Smooth muscle cell (in vitro differentiated cells): ENCODE measurements at regions not wholly inside any gene's neighbourhood (a gene's known extent, or its start where the extent isn't known, plus 50 kb on each side); places are given as distances from the start of the nearest gene placed in this dataset.

Source experiments
- DNase-seq: peaks from one replicate; lab custom pipeline; 2025; ENCODE audit not compliant: unreplicated experiment; lab: John Stamatoyannopoulos, UW
- H2AFZ ChIP-seq: fragments of 200-600 bp; sonication (generic); 2 replicates; pipeline ENCODE4 v1.6.0; 2016; ENCODE audit warnings: antibody characterized with exemption, low read depth, mild to moderate bottlenecking
- H3F3A ChIP-seq: fragments of 200-600 bp; sonication (generic); 2 replicates; pipeline ENCODE4 v1.6.0; 2017; ENCODE audit warnings: antibody characterized with exemption, low read depth
- H3K27ac ChIP-seq: fragments of 200-600 bp; sonication (generic); 2 replicates; pipeline ENCODE4 v1.5.1; 2016; ENCODE audit warnings: low read depth, mild to moderate bottlenecking
- H3K27me3 ChIP-seq: fragments of 200-600 bp; sonication (generic); 2 replicates; pipeline ENCODE4 v1.6.1; 2016; ENCODE audit warnings: low read depth, mild to moderate bottlenecking
- H3K36me3 ChIP-seq: fragments of 200-600 bp; sonication (generic); 2 replicates; pipeline ENCODE4 v1.5.1; 2016; ENCODE audit warnings: low read depth
- H3K4me1 ChIP-seq: fragments of 200-600 bp; sonication (generic); 2 replicates; pipeline ENCODE4 v1.5.1; 2016; ENCODE audit warnings: low read depth
- H3K4me2 ChIP-seq: fragments of 200-600 bp; sonication (generic); 2 replicates; pipeline ENCODE4 v1.6.0; 2016; ENCODE audit warnings: mild to moderate bottlenecking
- H3K4me3 ChIP-seq: fragments of 200-600 bp; sonication (generic); 2 replicates; pipeline ENCODE4 v1.5.1; 2016; ENCODE audit warnings: mild to moderate bottlenecking
- H3K79me2 ChIP-seq: fragments of 200-600 bp; sonication (generic); 2 replicates; pipeline ENCODE4 v1.6.0; 2016; ENCODE audit warnings: low read depth, mild to moderate bottlenecking
- H3K9ac ChIP-seq: fragments of 200-600 bp; sonication (generic); 2 replicates; pipeline ENCODE4 v1.6.0; 2016; ENCODE audit warnings: low read depth
- H3K9me3 ChIP-seq: fragments of 200-600 bp; sonication (generic); replicated peaks from 2 replicates; pipeline ENCODE4 v1.5.1; 2016; ENCODE audit warnings: low read depth
- H4K20me1 ChIP-seq: fragments of 200-600 bp; sonication (generic); 2 replicates; pipeline ENCODE4 v1.6.0; 2016; ENCODE audit warnings: low read depth
- WGBS: methylation state at CpG from one replicate; pipeline ENCODE4 v1.1.7; 2016; ENCODE audit warnings: low lambda C conversion rate; 5-methylcytosine and 5-hydroxymethylcytosine counted together
- TF ChIP-seq, protein P1 (sequence below): fragments of 200-600 bp; sonication (generic); IDR thresholded peaks from 2 replicates; pipeline ENCODE4 v1.5.1; 2017; ENCODE audit warnings: borderline replicate concordance, mild to moderate bottlenecking, antibody characterized with exemption; ENCODE audit not compliant: insufficient read depth, poor library complexity, severe bottlenecking

DNA sequence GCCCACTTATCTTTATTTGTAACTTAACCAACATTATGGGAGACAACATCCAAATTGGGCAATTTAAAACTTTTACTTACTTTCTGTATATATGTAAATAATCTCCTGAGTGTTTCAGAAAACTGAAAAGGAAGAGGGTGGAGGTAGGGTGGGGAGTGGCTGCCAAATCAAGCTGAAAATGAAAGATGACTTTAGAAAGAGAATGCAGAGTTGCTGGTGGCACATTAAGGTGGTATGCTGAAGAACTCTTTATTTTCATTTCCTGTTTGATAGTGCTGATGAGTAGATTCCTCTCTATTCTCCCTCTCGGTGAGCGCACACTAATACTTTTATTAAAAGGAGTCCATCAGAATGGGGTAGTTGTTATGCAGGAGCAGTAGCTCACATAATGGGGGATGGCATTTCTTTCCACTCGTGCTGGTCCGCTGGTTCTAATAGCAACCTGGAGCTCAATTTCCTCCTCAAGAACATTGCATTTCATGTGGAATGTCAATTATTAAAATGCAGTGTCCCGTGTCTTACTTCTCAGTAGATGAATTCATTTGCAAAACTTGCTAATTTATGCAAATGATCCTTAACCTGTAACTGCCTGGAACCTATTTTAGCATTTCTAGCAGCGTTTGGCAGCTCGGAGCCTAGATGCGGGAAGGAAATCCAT lies 466.9 kb upstream of the HNRNPA3 start:
- Histone ChIP-seq H3K4me1 (no peaks in the 10 kb centered on the region), H3K4me3 (no peak overlapping the region), H3K27ac (no peak overlapping the region), H3K79me2 (no peaks in the 10 kb centered on the region), H3K9ac (no peak overlapping the region), H3K9me3 (no peaks in the 10 kb centered on the region), H3K36me3 (no peaks in the 10 kb centered on the region), H2AFZ (no peak overlapping the region), H3K4me2 (no peak overlapping the region), H3F3A (no peaks in the 10 kb centered on the region), H4K20me1 (no peaks in the 10 kb centered on the region), H3K27me3 (peaks cover 34% of the 10 kb centered on the region)
- WGBS = 31% methylated on average over 8 of the region's 8 CpGs
- TF ChIP-seq, protein P1, sequence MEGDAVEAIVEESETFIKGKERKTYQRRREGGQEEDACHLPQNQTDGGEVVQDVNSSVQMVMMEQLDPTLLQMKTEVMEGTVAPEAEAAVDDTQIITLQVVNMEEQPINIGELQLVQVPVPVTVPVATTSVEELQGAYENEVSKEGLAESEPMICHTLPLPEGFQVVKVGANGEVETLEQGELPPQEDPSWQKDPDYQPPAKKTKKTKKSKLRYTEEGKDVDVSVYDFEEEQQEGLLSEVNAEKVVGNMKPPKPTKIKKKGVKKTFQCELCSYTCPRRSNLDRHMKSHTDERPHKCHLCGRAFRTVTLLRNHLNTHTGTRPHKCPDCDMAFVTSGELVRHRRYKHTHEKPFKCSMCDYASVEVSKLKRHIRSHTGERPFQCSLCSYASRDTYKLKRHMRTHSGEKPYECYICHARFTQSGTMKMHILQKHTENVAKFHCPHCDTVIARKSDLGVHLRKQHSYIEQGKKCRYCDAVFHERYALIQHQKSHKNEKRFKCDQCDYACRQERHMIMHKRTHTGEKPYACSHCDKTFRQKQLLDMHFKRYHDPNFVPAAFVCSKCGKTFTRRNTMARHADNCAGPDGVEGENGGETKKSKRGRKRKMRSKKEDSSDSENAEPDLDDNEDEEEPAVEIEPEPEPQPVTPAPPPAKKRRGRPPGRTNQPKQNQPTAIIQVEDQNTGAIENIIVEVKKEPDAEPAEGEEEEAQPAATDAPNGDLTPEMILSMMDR = no peak
- no peak for DNase-seq

DNA sequence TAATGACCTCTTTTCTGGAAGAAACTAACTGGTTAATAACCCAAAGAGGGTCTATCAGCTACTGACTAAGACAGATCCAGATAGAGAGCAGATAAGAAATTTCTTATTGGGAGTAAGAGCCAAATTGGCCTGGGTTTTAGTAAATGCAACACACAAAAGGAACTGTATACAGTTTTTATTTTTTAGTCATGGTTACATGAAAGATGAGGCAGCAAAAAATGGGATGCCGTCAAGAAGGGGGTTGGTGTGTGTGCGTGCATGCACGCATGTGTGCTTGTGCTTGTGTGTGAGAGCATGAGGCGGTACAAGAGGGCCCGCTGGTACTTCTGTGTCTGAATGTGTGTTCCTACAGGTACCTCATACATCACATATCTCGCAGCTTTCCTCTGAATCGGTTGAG lies 466.2 kb upstream of the HNRNPA3 start:
- H3K36me3 ChIP-seq = no peaks in the 10 kb centered on the region
- H3K9me3 ChIP-seq = no peaks in the 10 kb centered on the region
- no peaks in the 10 kb centered on the region for H3K4me1 ChIP-seq
- no peak overlapping the region for H3K4me3 ChIP-seq
- TF ChIP-seq, protein P1 = no peak
- H2AFZ ChIP-seq = no peak overlapping the region
- H3K9ac ChIP-seq = no peak overlapping the region
- no peak for DNase-seq
- H3F3A ChIP-seq = no peaks in the 10 kb centered on the region
- no peaks in the 10 kb centered on the region for H4K20me1 ChIP-seq
- no peaks in the 10 kb centered on the region for H3K79me2 ChIP-seq
- peaks cover 34% of the 10 kb centered on the region for H3K27me3 ChIP-seq
- H3K27ac ChIP-seq = no peak overlapping the region
- no peak overlapping the region for H3K4me2 ChIP-seq
- WGBS = 95% methylated on average over 7 of the region's 7 CpGs

DNA sequence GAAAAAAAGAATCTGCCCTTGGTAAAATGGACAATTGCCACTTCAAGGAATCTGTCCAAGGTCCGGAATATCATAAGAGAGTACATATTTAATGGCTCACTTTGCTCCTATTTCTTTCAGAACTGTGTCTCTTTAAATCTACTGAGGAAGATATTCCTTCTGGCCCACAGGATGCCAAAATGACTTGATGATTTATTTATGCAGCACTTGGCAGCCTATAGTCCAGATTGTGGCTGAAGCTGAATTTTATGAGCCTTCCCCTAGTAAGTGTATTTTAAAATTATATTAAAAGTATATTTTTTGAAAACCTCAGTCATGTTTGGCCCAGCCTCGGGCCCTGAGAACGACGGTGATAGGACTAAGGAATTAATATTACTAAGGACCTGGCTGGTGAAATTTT lies 465.1 kb upstream of the HNRNPA3 start:
- no peak overlapping the region for H3K27ac ChIP-seq
- no peaks in the 10 kb centered on the region for H3K79me2 ChIP-seq
- TF ChIP-seq, protein P1 = no peak
- H3K9ac ChIP-seq = no peak overlapping the region
- no peaks in the 10 kb centered on the region for H4K20me1 ChIP-seq
- no peaks in the 10 kb centered on the region for H3F3A ChIP-seq
- H2AFZ ChIP-seq = no peak overlapping the region
- no peak for DNase-seq
- H3K4me2 ChIP-seq = no peak overlapping the region
- WGBS = 88% methylated on average over 4 of the region's 4 CpGs
- no peaks in the 10 kb centered on the region for H3K4me1 ChIP-seq
- no peaks in the 10 kb centered on the region for H3K36me3 ChIP-seq
- H3K27me3 ChIP-seq = peaks cover 34% of the 10 kb centered on the region
- H3K4me3 ChIP-seq = no peak overlapping the region
- H3K9me3 ChIP-seq = no peaks in the 10 kb centered on the region

DNA sequence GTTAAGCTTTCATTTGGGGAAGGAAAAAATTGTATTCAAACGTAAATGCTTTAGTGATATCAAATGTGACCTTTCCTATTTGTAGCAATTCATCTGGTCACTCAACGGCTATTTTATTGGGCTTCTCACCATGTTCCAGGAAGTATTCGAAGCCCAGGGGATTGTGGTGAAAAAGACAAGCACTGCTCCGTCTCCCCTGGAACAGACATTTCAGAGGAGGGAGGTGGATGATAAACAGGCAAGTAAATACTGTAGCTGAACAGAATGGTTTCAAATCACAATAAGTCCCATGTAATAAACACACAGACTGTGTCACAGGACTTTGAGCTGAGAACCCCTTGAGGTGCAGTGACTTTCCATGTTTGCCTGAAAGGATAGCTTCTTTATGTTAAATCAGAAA lies 464.7 kb upstream of the HNRNPA3 start:
- no peak for DNase-seq
- H3K27ac ChIP-seq = no peak overlapping the region
- TF ChIP-seq, protein P1 = no peak
- no peak overlapping the region for H3K9ac ChIP-seq
- 58% methylated on average over 4 of the region's 4 CpGs for WGBS
- no peaks in the 10 kb centered on the region for H3K79me2 ChIP-seq
- no peaks in the 10 kb centered on the region for H4K20me1 ChIP-seq
- H2AFZ ChIP-seq = no peak overlapping the region
- H3F3A ChIP-seq = no peaks in the 10 kb centered on the region
- no peaks in the 10 kb centered on the region for H3K9me3 ChIP-seq
- no peaks in the 10 kb centered on the region for H3K4me1 ChIP-seq
- H3K4me3 ChIP-seq = no peak overlapping the region
- H3K27me3 ChIP-seq = peaks cover 34% of the 10 kb centered on the region
- H3K36me3 ChIP-seq = no peaks in the 10 kb centered on the region
- H3K4me2 ChIP-seq = no peak overlapping the region
